ENCODE measurements at regions not wholly inside any gene's neighbourhood (a gene's known extent, or its start where the extent isn't known, plus 50 kb on each side); places are given as distances from the start of the nearest gene placed in this dataset.
A peak's percentile ranks its signal among the peaks of the same experiment; 100 is the strongest.

DNA sequence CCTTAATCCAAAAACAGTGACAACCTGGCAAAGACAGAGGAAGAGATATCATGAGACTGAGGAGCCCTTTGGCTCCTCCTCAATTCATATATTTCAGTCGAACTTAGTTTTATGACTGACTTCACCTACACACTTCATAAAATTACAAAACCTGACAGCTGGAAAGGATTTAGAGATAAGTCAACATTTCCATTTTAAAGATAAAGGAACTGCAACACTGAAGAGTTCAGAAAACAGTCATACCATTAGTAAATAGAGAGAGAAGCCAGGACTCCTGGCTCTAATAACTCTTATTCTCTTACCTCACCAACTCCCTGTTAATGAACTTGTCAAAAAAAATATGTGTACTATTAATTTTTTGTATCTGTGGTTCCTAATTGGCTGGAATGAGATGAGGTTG, 141.0 kb upstream of the COL1A2 start:
- H3K27ac ChIP-seq (ENCODE audit: low read depth, low read length): no peak overlapping the region
- H3K4me1 Mint-ChIP-seq: no peaks in the 10 kb centered on the region
- H3K9me3 Mint-ChIP-seq: no peaks in the 10 kb centered on the region
- H3K4me3 Mint-ChIP-seq: no peak overlapping the region
- DNase-seq: no peak
- no peaks in the 10 kb centered on the region for H3K4me1 ChIP-seq (ENCODE audit: insufficient read depth, low read length)
- peaks cover 0 to 6% of the 10 kb centered on the region in 2 donors for H3K27me3 Mint-ChIP-seq
- no peaks in the 10 kb centered on the region for H3K36me3 ChIP-seq (ENCODE audit: insufficient read depth, low read length)
- POLR2A ChIA-PET: no interaction called here
- CTCF ChIA-PET: no interaction called here
- no peaks in the 10 kb centered on the region for H3K36me3 Mint-ChIP-seq
- no peaks in the 10 kb centered on the region for H3K27me3 ChIP-seq (ENCODE audit: insufficient read depth, low read length, poor library complexity, severe bottlenecking)
- H3K27ac Mint-ChIP-seq: no peak overlapping the region
- no peaks in the 10 kb centered on the region for H3K9me3 ChIP-seq (ENCODE audit: low read length)
- H3K4me3 ChIP-seq (ENCODE audit: low read length): no peak overlapping the region

DNA sequence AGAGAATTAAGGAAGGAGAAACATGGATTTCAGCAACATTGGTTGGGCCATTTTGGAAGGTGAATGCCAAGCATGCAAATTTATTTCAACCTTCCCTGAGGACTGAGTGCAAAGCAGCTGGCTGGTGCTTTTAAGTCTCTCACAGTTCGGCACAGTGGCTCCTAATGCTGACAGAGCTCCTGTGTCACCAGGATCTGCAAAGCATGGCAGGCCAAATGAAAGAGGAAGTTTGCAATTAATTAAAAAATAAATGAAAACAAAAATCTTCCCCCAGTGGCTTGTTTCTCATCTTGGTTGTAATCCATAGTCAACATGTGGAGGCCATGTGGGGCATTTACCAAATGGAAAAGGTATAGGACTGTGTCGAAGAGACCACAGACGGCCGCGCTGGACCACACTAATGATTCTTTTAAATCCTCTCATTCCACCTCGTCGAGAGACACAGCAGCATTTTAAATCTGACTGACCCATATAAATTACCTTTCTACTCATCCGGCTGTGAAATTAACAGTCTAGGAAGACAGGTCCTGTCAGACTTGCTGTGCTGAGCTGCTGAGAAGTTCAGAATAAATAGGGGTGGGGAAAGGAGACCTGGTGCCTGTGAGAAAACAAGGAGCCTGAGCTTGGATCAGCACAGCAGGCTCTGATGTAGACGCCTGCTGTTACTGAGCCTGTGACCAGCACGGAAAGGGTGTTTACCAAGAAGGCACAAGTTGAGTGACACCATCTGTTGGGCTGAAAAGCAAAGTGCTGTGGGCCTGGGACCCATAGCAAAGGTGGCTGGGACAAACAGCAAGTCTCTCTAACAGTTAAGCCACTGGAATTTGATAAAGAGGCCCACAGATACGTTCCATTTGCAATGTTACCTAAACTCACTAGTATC, 136.0 kb upstream of the COL1A2 start:
- Mint-ChIP-seq H3K27me3 (peaks cover 0 to 16% of the 10 kb centered on the region in 2 donors), H3K9me3 (no peaks in the 10 kb centered on the region), H3K4me1 (no peaks in the 10 kb centered on the region), H3K27ac (no peak overlapping the region), H3K4me3 (peak overlapping the region in 1 of 7 donors; percentile 3), H3K36me3 (no peaks in the 10 kb centered on the region)
- Histone ChIP-seq H3K4me3 (ENCODE audit: low read length) (no peak overlapping the region), H3K36me3 (ENCODE audit: insufficient read depth, low read length) (no peaks in the 10 kb centered on the region), H3K27me3 (ENCODE audit: insufficient read depth, low read length, poor library complexity, severe bottlenecking) (no peaks in the 10 kb centered on the region), H3K27ac (ENCODE audit: low read depth, low read length) (no peak overlapping the region), H3K4me1 (ENCODE audit: insufficient read depth, low read length) (no peaks in the 10 kb centered on the region), H3K9me3 (ENCODE audit: low read length) (no peaks in the 10 kb centered on the region)
- ChIA-PET CTCF (interaction anchor here (1.2 to 1.4 kb wide), 3 partner anchors 9 to 32 kb away, joined by 3 read pairs; no protein-coding TSS in a partner anchor), POLR2A (no interaction called here)
- DNase-seq: no peak

DNA sequence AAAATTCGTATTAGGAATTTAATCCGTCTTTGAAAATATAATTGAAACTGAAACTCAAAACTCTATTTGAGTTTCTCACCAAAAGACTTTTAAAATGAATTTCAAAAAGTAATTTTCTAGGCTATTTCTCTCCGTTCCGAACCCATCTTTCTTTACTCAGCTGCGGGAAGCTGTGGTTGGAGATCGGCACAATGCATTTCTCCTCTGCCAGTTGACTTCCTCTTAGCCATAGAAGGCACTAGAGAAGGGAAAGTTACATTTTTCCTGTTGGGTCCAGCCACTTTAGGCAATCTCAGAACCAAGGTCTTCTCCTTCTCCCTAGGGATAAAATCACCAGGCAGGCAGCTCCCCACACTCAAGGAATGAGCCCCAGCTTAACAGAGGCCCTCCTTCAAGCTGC, 133.6 kb upstream of the COL1A2 start:
- ChIA-PET POLR2A (no interaction called here), CTCF (no interaction called here)
- H3K27me3 Mint-ChIP-seq: peaks cover 0 to 16% of the 10 kb centered on the region in 2 donors
- peaks cover 0 to 2% (median 0%) of the 10 kb centered on the region in 5 donors for H3K9me3 Mint-ChIP-seq
- Histone ChIP-seq H3K27ac (ENCODE audit: low read depth, low read length) (no peak overlapping the region), H3K4me1 (ENCODE audit: insufficient read depth, low read length) (no peaks in the 10 kb centered on the region), H3K4me3 (ENCODE audit: low read length) (no peak overlapping the region), H3K9me3 (ENCODE audit: low read length) (no peaks in the 10 kb centered on the region), H3K36me3 (ENCODE audit: insufficient read depth, low read length) (no peaks in the 10 kb centered on the region), H3K27me3 (ENCODE audit: insufficient read depth, low read length, poor library complexity, severe bottlenecking) (no peaks in the 10 kb centered on the region)
- H3K4me3 Mint-ChIP-seq: no peak overlapping the region
- no peak for DNase-seq
- no peak overlapping the region for H3K27ac Mint-ChIP-seq
- H3K4me1 Mint-ChIP-seq: no peaks in the 10 kb centered on the region
- H3K36me3 Mint-ChIP-seq: no peaks in the 10 kb centered on the region

DNA sequence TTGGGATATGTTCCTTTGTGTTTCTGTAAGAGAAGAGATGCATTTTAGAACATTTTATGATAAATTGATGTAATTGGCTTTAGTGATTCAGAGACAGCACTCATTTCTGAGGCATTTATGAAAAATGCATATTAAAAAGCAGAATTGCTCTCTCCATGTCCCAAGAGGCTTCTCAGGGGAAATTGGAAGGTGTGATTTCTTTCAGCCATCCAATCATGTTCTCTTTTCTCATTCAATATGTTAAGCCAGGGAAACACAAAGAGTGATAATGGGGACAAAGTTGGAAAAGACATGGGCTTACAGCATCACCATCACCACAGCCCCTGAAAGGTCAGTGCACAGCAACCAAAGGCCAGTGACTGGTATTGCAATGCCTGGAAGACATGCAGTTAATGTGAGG, 129.9 kb upstream of the COL1A2 start:
- Histone ChIP-seq H3K9me3 (ENCODE audit: low read length) (no peaks in the 10 kb centered on the region), H3K27me3 (ENCODE audit: insufficient read depth, low read length, poor library complexity, severe bottlenecking) (no peaks in the 10 kb centered on the region), H3K4me3 (ENCODE audit: low read length) (no peak overlapping the region), H3K36me3 (ENCODE audit: insufficient read depth, low read length) (no peaks in the 10 kb centered on the region), H3K27ac (ENCODE audit: low read depth, low read length) (no peak overlapping the region), H3K4me1 (ENCODE audit: insufficient read depth, low read length) (no peaks in the 10 kb centered on the region)
- Mint-ChIP-seq H3K9me3 (peaks cover 0 to 11% (median 0%) of the 10 kb centered on the region in 5 donors), H3K27me3 (peaks cover 2 to 14% of the 10 kb centered on the region in 2 donors), H3K4me3 (no peak overlapping the region), H3K36me3 (no peaks in the 10 kb centered on the region), H3K27ac (no peak overlapping the region), H3K4me1 (no peaks in the 10 kb centered on the region)
- POLR2A ChIA-PET: no interaction called here
- CTCF ChIA-PET: no interaction called here
- no peak for DNase-seq

DNA sequence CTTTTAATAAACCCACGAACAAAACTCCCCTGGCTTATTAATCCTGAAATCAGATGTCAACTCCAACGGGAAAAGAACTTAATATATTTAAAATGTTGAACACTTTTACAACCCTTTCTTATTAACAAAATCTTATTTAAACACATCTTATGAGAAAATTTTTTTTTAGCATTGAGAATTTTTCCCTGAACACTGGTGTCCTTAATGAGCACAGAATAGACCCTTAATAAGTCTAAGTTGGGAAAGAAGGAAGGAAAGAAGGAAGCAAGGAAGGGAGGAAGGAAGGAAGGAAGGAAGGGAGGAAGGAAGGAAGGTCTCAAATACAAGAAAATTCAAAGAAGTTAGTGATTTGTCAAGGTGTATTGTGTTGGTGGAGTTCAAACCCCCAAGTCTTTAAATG, 129.2 kb upstream of the COL1A2 start:
- H3K9me3 Mint-ChIP-seq: peaks cover 0 to 11% (median 0%) of the 10 kb centered on the region in 5 donors
- Histone ChIP-seq H3K9me3 (ENCODE audit: low read length) (no peaks in the 10 kb centered on the region), H3K4me3 (ENCODE audit: low read length) (no peak overlapping the region), H3K27me3 (ENCODE audit: insufficient read depth, low read length, poor library complexity, severe bottlenecking) (no peaks in the 10 kb centered on the region), H3K36me3 (ENCODE audit: insufficient read depth, low read length) (no peaks in the 10 kb centered on the region), H3K27ac (ENCODE audit: low read depth, low read length) (no peak overlapping the region), H3K4me1 (ENCODE audit: insufficient read depth, low read length) (no peaks in the 10 kb centered on the region)
- H3K4me1 Mint-ChIP-seq: no peaks in the 10 kb centered on the region
- POLR2A ChIA-PET: no interaction called here
- H3K4me3 Mint-ChIP-seq: no peak overlapping the region
- CTCF ChIA-PET: no interaction called here
- H3K36me3 Mint-ChIP-seq: no peaks in the 10 kb centered on the region
- H3K27ac Mint-ChIP-seq: no peak overlapping the region
- H3K27me3 Mint-ChIP-seq: peaks cover 2 to 14% of the 10 kb centered on the region in 2 donors
- no peak for DNase-seq

DNA sequence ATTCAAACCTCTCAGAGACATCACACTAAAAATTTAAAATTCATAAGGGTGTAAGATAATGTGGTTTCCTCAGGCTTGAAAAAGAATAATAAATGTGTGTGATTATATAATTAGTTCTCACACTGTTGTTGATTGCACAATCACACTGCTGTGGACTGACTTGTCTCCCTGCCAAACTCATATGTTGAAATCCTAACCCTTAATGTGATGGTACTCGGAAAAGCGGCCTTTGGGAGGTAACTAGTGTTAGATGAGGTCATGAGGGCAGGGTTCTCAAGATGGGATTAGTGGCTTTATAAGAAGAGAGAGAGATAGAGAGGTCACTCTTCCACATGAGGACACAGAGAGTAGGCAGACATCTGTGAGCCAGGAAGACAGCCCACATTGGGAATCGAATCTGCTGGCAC, 128.5 kb upstream of the COL1A2 start:
- Mint-ChIP-seq H3K27me3 (peaks cover 2 to 11% of the 10 kb centered on the region in 2 donors), H3K4me1 (no peaks in the 10 kb centered on the region), H3K27ac (no peak overlapping the region), H3K36me3 (no peaks in the 10 kb centered on the region), H3K9me3 (peaks cover 0 to 11% (median 0%) of the 10 kb centered on the region in 5 donors), H3K4me3 (no peak overlapping the region)
- no peaks in the 10 kb centered on the region for H3K4me1 ChIP-seq (ENCODE audit: insufficient read depth, low read length)
- no peaks in the 10 kb centered on the region for H3K9me3 ChIP-seq (ENCODE audit: low read length)
- POLR2A ChIA-PET: no interaction called here
- DNase-seq: no peak
- H3K4me3 ChIP-seq (ENCODE audit: low read length): no peak overlapping the region
- H3K27ac ChIP-seq (ENCODE audit: low read depth, low read length): no peak overlapping the region
- H3K36me3 ChIP-seq (ENCODE audit: insufficient read depth, low read length): no peaks in the 10 kb centered on the region
- H3K27me3 ChIP-seq (ENCODE audit: insufficient read depth, low read length, poor library complexity, severe bottlenecking): no peaks in the 10 kb centered on the region
- CTCF ChIA-PET: no interaction called here

DNA sequence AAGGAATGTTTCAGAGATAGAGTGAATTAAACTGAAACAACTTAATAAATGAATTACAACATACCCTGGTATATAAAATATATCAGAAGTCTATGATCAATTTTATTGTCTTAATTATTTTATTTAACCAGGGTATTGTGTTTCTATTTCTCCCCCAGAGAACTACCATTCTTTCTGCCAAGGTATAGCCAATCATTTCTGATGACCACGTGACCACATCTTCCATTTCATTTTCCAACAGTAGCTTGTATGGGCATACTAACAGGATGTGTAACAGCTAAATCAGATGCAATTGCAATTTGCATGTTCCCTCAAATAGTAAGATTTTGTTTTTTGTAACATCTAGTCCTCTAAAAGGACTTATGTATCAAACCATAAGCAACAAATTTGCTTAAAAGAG, 123.9 kb upstream of the COL1A2 start:
- Mint-ChIP-seq H3K4me1 (no peaks in the 10 kb centered on the region), H3K9me3 (peaks cover 0 to 9% (median 1%) of the 10 kb centered on the region in 5 donors), H3K27me3 (peaks cover 2 to 3% of the 10 kb centered on the region in 2 donors), H3K36me3 (no peaks in the 10 kb centered on the region), H3K27ac (no peak overlapping the region), H3K4me3 (no peak overlapping the region)
- Histone ChIP-seq H3K9me3 (ENCODE audit: low read length) (no peaks in the 10 kb centered on the region), H3K27ac (ENCODE audit: low read depth, low read length) (no peak overlapping the region), H3K4me3 (ENCODE audit: low read length) (no peak overlapping the region), H3K4me1 (ENCODE audit: insufficient read depth, low read length) (no peaks in the 10 kb centered on the region), H3K36me3 (ENCODE audit: insufficient read depth, low read length) (no peaks in the 10 kb centered on the region), H3K27me3 (ENCODE audit: insufficient read depth, low read length, poor library complexity, severe bottlenecking) (no peaks in the 10 kb centered on the region)
- no peak for DNase-seq
- ChIA-PET POLR2A (no interaction called here), CTCF (no interaction called here)

DNA sequence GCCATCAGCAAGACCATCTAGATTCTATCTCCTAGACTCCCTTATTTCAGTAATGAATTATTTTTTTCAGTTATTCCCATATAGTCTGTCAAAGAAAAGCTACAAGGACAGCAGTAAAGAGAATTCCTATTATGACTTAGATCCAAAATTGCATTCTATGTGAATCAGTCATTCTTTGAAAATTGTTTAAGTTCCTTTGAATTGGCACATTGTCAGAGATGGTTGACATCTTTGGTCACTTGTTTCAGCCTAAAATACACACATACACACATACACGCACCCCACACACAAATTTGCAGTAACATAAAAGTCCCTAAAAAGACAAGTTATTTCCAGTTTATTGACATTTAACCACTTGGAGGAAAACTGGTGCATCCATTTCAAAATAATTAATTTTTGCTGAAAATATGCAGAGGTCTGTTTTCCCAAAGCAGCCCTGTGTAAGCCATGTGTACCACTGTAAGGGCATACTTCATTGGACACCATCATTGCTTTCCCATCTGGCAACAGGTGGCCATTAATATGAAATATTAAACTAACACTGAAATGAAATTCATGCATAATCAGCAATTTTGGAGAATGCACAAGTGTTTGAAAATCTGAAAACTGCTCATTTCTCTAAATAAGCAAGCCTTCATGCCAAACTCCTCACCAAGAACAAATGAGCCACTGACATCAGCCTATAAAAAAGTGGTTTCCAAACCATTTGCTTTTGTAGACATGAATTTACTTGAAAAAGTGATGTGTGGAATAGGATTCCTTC, 121.7 kb upstream of the COL1A2 start:
- Mint-ChIP-seq H3K9me3 (peaks cover 0 to 5% (median 1%) of the 10 kb centered on the region in 5 donors), H3K27me3 (peaks cover 2 to 3% of the 10 kb centered on the region in 2 donors), H3K27ac (no peak overlapping the region), H3K36me3 (no peaks in the 10 kb centered on the region), H3K4me3 (no peak overlapping the region), H3K4me1 (no peaks in the 10 kb centered on the region)
- no peak overlapping the region for H3K4me3 ChIP-seq (ENCODE audit: low read length)
- H3K9me3 ChIP-seq (ENCODE audit: low read length): no peaks in the 10 kb centered on the region
- H3K27ac ChIP-seq (ENCODE audit: low read depth, low read length): no peak overlapping the region
- no peak for DNase-seq
- POLR2A ChIA-PET: no interaction called here
- H3K27me3 ChIP-seq (ENCODE audit: insufficient read depth, low read length, poor library complexity, severe bottlenecking): no peaks in the 10 kb centered on the region
- no peaks in the 10 kb centered on the region for H3K4me1 ChIP-seq (ENCODE audit: insufficient read depth, low read length)
- CTCF ChIA-PET: no interaction called here
- H3K36me3 ChIP-seq (ENCODE audit: insufficient read depth, low read length): no peaks in the 10 kb centered on the region
